A549 (cell line): ENCODE measurements at regions not wholly inside any gene's neighbourhood (a gene's known extent, or its start where the extent isn't known, plus 50 kb on each side); places are given as distances from the start of the nearest gene placed in this dataset.
"Not testable (repeated sequence)": the region's sequence is repeated elsewhere in the genome, so short reads cannot be mapped to it uniquely, and the experiment has no call there.

Source experiments
- ATAC-seq, 2 experiments: fragments of 200-7000 bp in 1 of 2; fragments of >200 bp in 1 of 2; cut with Nextera tagmentation in 1 of 2; cut with Tn5 transposase in 1 of 2; 3 replicates each; pipeline versions ENCODE4 v1.8.0 to v1.9.1; 2018 to 2020; ENCODE audit warnings: mild to moderate bottlenecking in 1 of 2, moderate library complexity in 1 of 2
- CTCF ChIA-PET: fragments of 300-600 bp; sonication (Branson Sonifier 250); formaldehyde crosslinking; extraction: SDS; loops from one replicate; lab custom pipeline; 2021; ENCODE audit warnings: antibody characterized with exemption, inconsistent platforms; lab: Yijun Ruan, JAX
- POLR2A ChIA-PET: fragments of 350-600 bp; formaldehyde crosslinking; extraction: SDS; loops from one replicate; lab custom pipeline; 2021; ENCODE audit warnings: antibody characterized with exemption, inconsistent platforms; lab: Yijun Ruan, JAX
- DNase-seq, 2 experiments: peaks; one replicate each; pipeline versions ENCODE4 v3.0.0 to v3.0.0-alpha.2; 2011 to 2016; ENCODE audit warnings: low read depth in 1 of 2, low spot score in 1 of 2
- FAIRE-seq: peaks from 2 replicates; lab custom pipeline; 2011; peaks lifted over from hg19 to GRCh38; lab: Jason Lieb, UNC
- H3K27ac ChIP-seq, 2 experiments: fragments of >200 bp; sonication (Bioruptor Twin); formaldehyde crosslinking; 3 replicates each; pipeline ENCODE4 v1.5.1; 2016 to 2017
- H3K4me1 ChIP-seq: fragments of >200 bp; sonication (Bioruptor Twin); formaldehyde crosslinking; 3 replicates; pipeline ENCODE4 v1.6.1; 2016
- H3K4me2 ChIP-seq: fragments of >200 bp; sonication (Bioruptor Twin); formaldehyde crosslinking; 3 replicates; pipeline ENCODE4 v1.6.1; 2016
- H3K4me3 ChIP-seq: fragments of >200 bp; sonication (Bioruptor Twin); formaldehyde crosslinking; 3 replicates; pipeline ENCODE4 v1.5.1; 2016
- H3K9me3 ChIP-seq: fragments of >200 bp; sonication (Bioruptor Twin); formaldehyde crosslinking; 3 replicates; pipeline ENCODE4 v1.6.1; 2016
- CBX8 ChIP-seq: fragments of 200-600 bp; sonication (generic); IDR thresholded peaks from 2 replicates; pipeline ENCODE4 v1.6.1; 2016
- CTCF ChIP-seq: fragments of >200 bp; sonication (Bioruptor Twin); formaldehyde crosslinking; IDR thresholded peaks from 3 replicates; pipeline ENCODE4 v1.5.1; 2016
- E2F6 ChIP-seq: IDR thresholded peaks from 2 replicates; pipeline ENCODE4 v1.6.1; 2012; ENCODE audit warnings: low read depth, borderline replicate concordance
- EHF ChIP-seq: fragments of 250-450 bp; sonication (Bioruptor Pico); IDR thresholded peaks from 2 replicates; pipeline ENCODE4 v1.5.0; 2020; ENCODE audit warnings: mild to moderate bottlenecking
- FOXS1 ChIP-seq: fragments of 250-450 bp; sonication (Bioruptor Pico); IDR thresholded peaks from 2 replicates; pipeline ENCODE4 v1.5.0; 2020; ENCODE audit warnings: mild to moderate bottlenecking, moderate library complexity
- GATA3 ChIP-seq: IDR thresholded peaks from 2 replicates; pipeline ENCODE4 v1.6.1; 2012; ENCODE audit warnings: borderline replicate concordance
- HOXA7 ChIP-seq: fragments of 250-450 bp; sonication (Bioruptor Pico); IDR thresholded peaks from 2 replicates; pipeline ENCODE4 v1.5.0; 2020; ENCODE audit warnings: mild to moderate bottlenecking, moderate library complexity
- HOXB13 ChIP-seq: fragments of 250-450 bp; sonication (Bioruptor Pico); IDR thresholded peaks from 2 replicates; pipeline ENCODE4 v1.5.0; 2020; ENCODE audit warnings: low read depth, mild to moderate bottlenecking, moderate library complexity
- HOXB5 ChIP-seq: fragments of 250-450 bp; sonication (Bioruptor Pico); IDR thresholded peaks from 2 replicates; pipeline ENCODE4 v1.5.0; 2020; ENCODE audit warnings: mild to moderate bottlenecking, moderate library complexity
- KDM1A ChIP-seq: fragments of 200-600 bp; sonication (generic); IDR thresholded peaks from 2 replicates; pipeline ENCODE4 v1.6.1; 2016; ENCODE audit warnings: low read depth, mild to moderate bottlenecking
- MAZ ChIP-seq: fragments of 150-350 bp; IDR thresholded peaks from 2 replicates; pipeline ENCODE4 v1.6.1; 2014; ENCODE audit warnings: antibody characterized with exemption, low read depth, low read length, borderline replicate concordance
- PBX3 ChIP-seq: IDR thresholded peaks from 2 replicates; pipeline ENCODE4 v1.6.1; 2012
- PHF8 ChIP-seq: fragments of 200-600 bp; sonication (generic); IDR thresholded peaks from 2 replicates; pipeline ENCODE4 v1.6.1; 2016; ENCODE audit warnings: low read depth, mild to moderate bottlenecking, antibody characterized with exemption, moderate library complexity, borderline replicate concordance
- POLR2A ChIP-seq: IDR thresholded peaks from 2 replicates; pipeline ENCODE4 v1.6.1; 2012; ENCODE audit warnings: mild to moderate bottlenecking, low read length
- TP53 ChIP-seq: fragments of 250-450 bp; sonication (Bioruptor Pico); IDR thresholded peaks from 2 replicates; pipeline ENCODE4 v1.5.0; 2021; ENCODE audit warnings: mild to moderate bottlenecking, moderate library complexity
- USF2 ChIP-seq: fragments of 450-650 bp; IDR thresholded peaks from 2 replicates; pipeline ENCODE4 v1.6.1; 2014; ENCODE audit warnings: antibody characterized with exemption
- WGBS: methylation state at CpG from one replicate; pipeline ENCODE4 v1.1.6; 2017; ENCODE audit errors: missing lambda C conversion rate; 5-methylcytosine and 5-hydroxymethylcytosine counted together
- TF ChIP-seq, protein P1 (sequence below): fragments of >200 bp; sonication (Bioruptor Twin); formaldehyde crosslinking; IDR thresholded peaks from 3 replicates; pipeline ENCODE4 v1.6.1; 2016
- TF ChIP-seq, protein P2 (sequence below): fragments of 250-450 bp; sonication (Bioruptor Pico); IDR thresholded peaks from 2 replicates; pipeline ENCODE4 v1.5.0; 2021; ENCODE audit warnings: mild to moderate bottlenecking, moderate library complexity, borderline replicate concordance
- TF ChIP-seq, protein P3 (sequence below): fragments of 250-450 bp; sonication (Bioruptor Pico); IDR thresholded peaks from 2 replicates; pipeline ENCODE4 v1.5.0; 2020; ENCODE audit warnings: low read depth, mild to moderate bottlenecking, moderate library complexity

DNA sequence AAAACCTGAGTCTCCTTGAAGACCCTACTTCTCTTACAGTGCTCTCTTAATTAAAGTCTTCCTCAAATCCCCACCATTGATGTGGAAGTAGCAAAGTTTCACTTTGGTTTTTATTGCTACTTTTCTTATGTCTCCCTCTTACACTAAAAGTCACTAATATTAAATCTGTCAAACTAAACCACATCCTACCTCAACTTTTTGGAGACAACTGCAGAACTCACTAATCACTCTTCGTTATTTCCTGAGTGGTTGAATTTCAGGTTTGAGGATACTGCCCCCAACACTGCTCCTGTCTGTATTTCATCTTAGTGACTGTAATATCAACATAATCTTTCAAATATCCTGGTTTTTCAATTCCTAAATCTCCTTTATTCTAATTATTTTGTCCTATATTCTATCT is 213.0 kb upstream of the PDE3A start:
- no peaks in the 10 kb centered on the region for H3K4me1 ChIP-seq
- no peak for FAIRE-seq
- no peaks in the 10 kb centered on the region for H3K9me3 ChIP-seq
- no peak for ATAC-seq
- TF ChIP-seq E2F6, result no peak
- TF ChIP-seq POLR2A, result no peak
- TF ChIP-seq, protein P1, sequence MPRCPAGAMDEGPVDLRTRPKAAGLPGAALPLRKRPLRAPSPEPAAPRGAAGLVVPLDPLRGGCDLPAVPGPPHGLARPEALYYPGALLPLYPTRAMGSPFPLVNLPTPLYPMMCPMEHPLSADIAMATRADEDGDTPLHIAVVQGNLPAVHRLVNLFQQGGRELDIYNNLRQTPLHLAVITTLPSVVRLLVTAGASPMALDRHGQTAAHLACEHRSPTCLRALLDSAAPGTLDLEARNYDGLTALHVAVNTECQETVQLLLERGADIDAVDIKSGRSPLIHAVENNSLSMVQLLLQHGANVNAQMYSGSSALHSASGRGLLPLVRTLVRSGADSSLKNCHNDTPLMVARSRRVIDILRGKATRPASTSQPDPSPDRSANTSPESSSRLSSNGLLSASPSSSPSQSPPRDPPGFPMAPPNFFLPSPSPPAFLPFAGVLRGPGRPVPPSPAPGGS, result no peak
- no peak for TF ChIP-seq EHF (CRISPR knock-in tag)
- no peak for TF ChIP-seq CTCF
- TF ChIP-seq HOXB13, result no peak
- TF ChIP-seq FOXS1, result no peak
- no peak for TF ChIP-seq CBX8
- TF ChIP-seq PBX3, result no peak
- TF ChIP-seq PHF8, result no peak
- TF ChIP-seq KDM1A, result no peak
- TF ChIP-seq, protein P2, sequence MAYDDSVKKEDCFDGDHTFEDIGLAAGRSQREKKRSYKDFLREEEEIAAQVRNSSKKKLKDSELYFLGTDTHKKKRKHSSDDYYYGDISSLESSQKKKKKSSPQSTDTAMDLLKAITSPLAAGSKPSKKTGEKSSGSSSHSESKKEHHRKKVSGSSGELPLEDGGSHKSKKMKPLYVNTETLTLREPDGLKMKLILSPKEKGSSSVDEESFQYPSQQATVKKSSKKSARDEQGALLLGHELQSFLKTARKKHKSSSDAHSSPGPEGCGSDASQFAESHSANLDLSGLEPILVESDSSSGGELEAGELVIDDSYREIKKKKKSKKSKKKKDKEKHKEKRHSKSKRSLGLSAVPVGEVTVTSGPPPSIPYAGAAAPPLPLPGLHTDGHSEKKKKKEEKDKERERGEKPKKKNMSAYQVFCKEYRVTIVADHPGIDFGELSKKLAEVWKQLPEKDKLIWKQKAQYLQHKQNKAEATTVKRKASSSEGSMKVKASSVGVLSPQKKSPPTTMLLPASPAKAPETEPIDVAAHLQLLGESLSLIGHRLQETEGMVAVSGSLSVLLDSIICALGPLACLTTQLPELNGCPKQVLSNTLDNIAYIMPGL, result no peak
- TF ChIP-seq, protein P3, sequence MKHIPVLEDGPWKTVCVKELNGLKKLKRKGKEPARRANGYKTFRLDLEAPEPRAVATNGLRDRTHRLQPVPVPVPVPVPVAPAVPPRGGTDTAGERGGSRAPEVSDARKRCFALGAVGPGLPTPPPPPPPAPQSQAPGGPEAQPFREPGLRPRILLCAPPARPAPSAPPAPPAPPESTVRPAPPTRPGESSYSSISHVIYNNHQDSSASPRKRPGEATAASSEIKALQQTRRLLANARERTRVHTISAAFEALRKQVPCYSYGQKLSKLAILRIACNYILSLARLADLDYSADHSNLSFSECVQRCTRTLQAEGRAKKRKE (CRISPR knock-in tag), result no peak
- no peak for TF ChIP-seq HOXB5 (CRISPR knock-in tag)
- no peak for TF ChIP-seq TP53 (CRISPR knock-in tag)
- TF ChIP-seq, all 56 proteins: peak for 0
- Histone ChIP-seq H3K4me3 (no peak overlapping the region), H3K27ac (no peak overlapping the region), H3K4me2 (no peak overlapping the region)
- no peak for DNase-seq
- WGBS, result 85% methylated on average over 1 of the region's 1 CpG
- POLR2A ChIA-PET, result no interaction called here
- CTCF ChIA-PET, result no interaction called here

- POLR2A ChIA-PET, H3K4me2 ChIP-seq, H3K27ac ChIP-seq, H3K4me1 ChIP-seq, DNase-seq, ATAC-seq, CTCF ChIA-PET, FAIRE-seq, H3K9me3 ChIP-seq, H3K4me3 ChIP-seq: not testable (repeated sequence)
- no CpG with 5 or more reads among the region's 4 CpGs for WGBS
These were observed 207.4 kb upstream of the PDE3A start for GRCh38 chr12:20160899-20161298.

DNA sequence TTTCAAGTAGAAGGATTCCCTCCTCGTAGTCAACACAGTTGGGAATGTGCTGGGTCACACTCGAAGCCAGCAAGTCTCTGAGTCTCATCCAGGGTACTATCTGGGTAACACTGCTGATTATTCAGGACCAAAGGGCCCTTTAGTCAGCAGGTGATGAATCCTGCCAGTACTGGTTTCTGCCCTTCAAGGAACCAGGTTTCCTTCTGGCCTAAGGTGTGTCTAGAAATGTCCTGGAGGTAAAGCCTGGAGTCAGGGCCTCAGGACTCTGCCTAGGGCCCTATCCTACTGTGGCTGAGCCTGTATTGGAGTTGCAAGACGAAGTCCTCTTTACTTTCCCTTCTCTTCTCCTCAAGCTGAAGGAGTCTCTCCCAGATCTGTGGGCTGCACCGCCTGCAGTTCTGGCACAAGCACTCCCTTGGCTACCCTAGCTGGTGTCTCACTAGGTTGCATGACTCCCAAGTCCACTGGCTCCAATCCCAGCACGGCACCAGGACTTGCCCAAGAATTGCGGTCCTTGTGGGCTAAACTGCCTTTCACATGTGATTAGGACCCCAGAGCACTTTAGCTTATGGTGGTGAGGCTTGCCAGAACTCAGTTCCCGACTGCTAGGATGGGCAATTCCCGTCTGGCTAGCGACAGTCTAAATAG is 193.7 kb upstream of the PDE3A start:
- Histone ChIP-seq H3K4me3 (no peak overlapping the region), H3K9me3 (no peaks in the 10 kb centered on the region), H3K27ac (no peak overlapping the region)
- POLR2A ChIA-PET, result no interaction called here
- DNase-seq, result no peak
- FAIRE-seq, result no peak
- TF ChIP-seq HOXA7 (CRISPR knock-in tag) (no peak), USF2 (no peak), GATA3 (no peak), MAZ (no peak)
- TF ChIP-seq, protein P1, result no peak
- TF ChIP-seq, all 56 proteins: peak for 0
- Histone ChIP-seq H3K4me1 (no peaks in the 10 kb centered on the region), H3K4me2 (no peak overlapping the region)
- CTCF ChIA-PET, result no interaction called here
- whole genome bisulfite sequencing, result 66% methylated on average over 9 of the region's 9 CpGs
- ATAC-seq, result no peak
